Vagina (tissue), 2 donors: ENCODE measurements at regions not wholly inside any gene's neighbourhood (a gene's known extent, or its start where the extent isn't known, plus 50 kb on each side); places are given as distances from the start of the nearest gene placed in this dataset.

Experiments
- POLR2A ChIP-seq, 2 donors: fragments of 450-650 bp; IDR thresholded peaks; one replicate each; pipeline ENCODE4 v1.6.1; 2017; ENCODE audit warnings: antibody characterized with exemption in 2 of 2, mild to moderate bottlenecking in 2 of 2, moderate library complexity in 2 of 2
- TF ChIP-seq, protein P1 (sequence below), 3 experiments: fragments of 450-650 bp in 2 of 3; fragments of 200-600 bp in 1 of 3; sonication (generic) in 1 of 3; IDR thresholded peaks; one replicate each; pipeline ENCODE4 v1.5.1; 2017 to 2019; ENCODE audit warnings: antibody characterized with exemption in 3 of 3, mild to moderate bottlenecking in 2 of 3, moderate library complexity in 2 of 3

- TF ChIP-seq, protein P1, sequence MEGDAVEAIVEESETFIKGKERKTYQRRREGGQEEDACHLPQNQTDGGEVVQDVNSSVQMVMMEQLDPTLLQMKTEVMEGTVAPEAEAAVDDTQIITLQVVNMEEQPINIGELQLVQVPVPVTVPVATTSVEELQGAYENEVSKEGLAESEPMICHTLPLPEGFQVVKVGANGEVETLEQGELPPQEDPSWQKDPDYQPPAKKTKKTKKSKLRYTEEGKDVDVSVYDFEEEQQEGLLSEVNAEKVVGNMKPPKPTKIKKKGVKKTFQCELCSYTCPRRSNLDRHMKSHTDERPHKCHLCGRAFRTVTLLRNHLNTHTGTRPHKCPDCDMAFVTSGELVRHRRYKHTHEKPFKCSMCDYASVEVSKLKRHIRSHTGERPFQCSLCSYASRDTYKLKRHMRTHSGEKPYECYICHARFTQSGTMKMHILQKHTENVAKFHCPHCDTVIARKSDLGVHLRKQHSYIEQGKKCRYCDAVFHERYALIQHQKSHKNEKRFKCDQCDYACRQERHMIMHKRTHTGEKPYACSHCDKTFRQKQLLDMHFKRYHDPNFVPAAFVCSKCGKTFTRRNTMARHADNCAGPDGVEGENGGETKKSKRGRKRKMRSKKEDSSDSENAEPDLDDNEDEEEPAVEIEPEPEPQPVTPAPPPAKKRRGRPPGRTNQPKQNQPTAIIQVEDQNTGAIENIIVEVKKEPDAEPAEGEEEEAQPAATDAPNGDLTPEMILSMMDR (IDR thresholded peaks at IDR 0.05): no peak
- no peak for TF ChIP-seq POLR2A (IDR thresholded peaks at IDR 0.05)
Observed at GRCh38 chr4:124904723-124905388, 192.3 kb upstream of the ANKRD50 start.
